GM12872 (cell line): ENCODE measurements at regions not wholly inside any gene's neighbourhood (a gene's known extent, or its start where the extent isn't known, plus 50 kb on each side); places are given as distances from the start of the nearest gene placed in this dataset.

Source experiments
- TF ChIP-seq, protein P1 (sequence below): IDR thresholded peaks from 3 replicates; pipeline ENCODE4 v1.5.1; 2011; ENCODE audit warnings: low read depth, mild to moderate bottlenecking, low read length, moderate library complexity; ENCODE audit not compliant: insufficient read depth

DNA sequence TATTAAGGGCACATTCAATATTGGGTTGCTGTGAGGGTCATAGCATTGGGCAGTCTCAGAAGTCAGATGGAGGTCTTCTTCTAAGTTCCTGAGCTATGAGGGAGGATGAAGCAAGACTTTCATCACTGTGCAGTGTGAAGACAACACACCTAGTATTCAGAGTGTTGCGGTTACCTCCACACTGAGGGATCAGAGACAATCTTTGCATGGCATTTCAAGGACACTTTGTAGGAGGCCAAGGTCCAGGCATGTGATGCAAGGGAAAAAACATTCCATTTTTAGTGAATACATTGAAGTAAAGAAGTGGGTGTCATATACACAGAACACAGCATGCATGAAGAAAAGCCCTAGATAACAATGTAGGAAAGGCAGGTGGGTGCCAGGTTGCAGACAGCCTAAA is 481.2 kb upstream of the DIPK2B start:
- TF ChIP-seq, protein P1, sequence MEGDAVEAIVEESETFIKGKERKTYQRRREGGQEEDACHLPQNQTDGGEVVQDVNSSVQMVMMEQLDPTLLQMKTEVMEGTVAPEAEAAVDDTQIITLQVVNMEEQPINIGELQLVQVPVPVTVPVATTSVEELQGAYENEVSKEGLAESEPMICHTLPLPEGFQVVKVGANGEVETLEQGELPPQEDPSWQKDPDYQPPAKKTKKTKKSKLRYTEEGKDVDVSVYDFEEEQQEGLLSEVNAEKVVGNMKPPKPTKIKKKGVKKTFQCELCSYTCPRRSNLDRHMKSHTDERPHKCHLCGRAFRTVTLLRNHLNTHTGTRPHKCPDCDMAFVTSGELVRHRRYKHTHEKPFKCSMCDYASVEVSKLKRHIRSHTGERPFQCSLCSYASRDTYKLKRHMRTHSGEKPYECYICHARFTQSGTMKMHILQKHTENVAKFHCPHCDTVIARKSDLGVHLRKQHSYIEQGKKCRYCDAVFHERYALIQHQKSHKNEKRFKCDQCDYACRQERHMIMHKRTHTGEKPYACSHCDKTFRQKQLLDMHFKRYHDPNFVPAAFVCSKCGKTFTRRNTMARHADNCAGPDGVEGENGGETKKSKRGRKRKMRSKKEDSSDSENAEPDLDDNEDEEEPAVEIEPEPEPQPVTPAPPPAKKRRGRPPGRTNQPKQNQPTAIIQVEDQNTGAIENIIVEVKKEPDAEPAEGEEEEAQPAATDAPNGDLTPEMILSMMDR, result no peak

GRCh38 chrX:45669715-45670340 is 469.2 kb upstream of the DIPK2B start:
- TF ChIP-seq, protein P1, result no peak

DNA sequence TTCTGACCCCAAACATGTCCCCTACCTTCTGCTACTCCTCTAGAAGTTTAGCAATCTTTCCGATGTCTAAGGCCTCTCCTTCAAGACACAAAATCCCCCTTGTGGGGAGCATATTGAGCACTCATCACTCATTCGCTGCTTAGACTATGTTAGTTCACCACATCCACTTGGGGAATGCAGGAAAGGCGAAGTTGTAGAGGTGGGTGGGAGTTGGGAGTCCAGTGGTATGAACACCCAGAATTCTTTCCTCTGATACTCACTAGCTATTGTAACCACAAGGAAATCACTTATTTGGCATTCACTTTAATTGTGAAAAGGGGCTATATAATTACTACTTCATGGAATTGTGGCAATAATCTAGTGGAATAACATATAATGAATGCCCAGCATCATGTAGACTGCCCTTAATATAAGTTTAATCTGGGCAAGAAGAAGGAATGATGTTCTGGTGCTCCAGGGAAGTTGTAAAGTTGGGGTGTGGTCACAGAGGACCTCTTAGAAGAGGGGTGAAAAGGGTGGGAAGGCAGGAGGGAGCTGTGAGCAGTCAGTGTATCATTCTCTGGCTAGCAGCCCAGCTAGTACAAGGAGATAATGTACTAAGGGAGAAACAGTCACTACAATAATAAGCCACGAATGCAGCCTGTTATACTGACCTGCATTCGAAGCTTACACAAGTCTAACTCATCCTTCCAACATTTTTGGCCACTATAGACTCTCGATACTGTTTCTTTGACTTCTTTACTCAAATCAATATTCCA is 468.2 kb upstream of the DIPK2B start:
- TF ChIP-seq, protein P1, result no peak

DNA sequence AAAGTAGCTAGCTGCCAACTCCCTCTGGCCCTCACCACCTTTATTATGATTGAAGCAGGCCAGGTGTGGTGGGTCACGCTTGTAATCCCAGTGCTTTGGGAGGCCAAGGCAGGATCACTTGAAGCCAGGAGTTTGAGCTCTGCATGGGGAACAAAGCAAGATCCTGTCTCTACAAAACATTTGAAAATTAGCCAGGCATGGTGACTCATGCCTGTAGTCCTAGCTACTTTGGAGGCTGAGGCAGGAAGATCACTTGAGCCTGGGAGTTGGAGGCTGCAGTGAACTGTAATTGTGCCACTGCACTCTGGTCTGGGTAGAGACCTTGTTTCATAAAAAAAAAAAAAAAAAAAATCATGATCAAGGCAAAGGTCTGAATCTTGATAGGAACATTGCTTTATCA is 467.0 kb upstream of the DIPK2B start:
- TF ChIP-seq, protein P1, result no peak

DNA sequence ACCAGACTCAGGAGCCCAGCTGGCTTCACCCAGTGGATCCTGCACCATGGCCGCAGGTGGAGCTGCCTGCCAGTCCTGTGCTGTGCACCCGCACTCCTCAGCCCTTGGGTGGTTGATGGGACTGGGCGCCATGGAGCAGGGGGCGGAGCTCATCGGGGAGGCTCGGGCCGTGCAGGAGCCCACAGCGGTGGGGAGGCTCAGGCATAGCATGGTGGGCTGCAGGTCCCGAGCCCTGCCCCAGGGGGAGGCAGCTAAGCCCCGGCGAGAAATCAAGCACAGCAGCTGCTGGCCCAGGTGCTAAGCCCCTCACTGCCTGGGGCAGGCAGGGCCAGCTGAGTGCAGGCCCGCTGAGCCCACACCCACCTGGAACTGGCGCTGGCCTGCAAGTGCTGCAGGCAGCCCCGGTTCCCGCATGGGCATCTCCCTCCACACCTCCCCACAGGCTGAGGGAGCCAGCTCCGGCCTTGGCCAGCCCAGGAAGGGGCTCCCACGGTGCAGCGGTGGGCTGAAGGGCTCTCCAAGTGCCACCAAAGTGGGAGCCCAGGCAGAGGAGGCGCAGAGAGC is 464.1 kb upstream of the DIPK2B start:
- TF ChIP-seq, protein P1, result no peak

DNA sequence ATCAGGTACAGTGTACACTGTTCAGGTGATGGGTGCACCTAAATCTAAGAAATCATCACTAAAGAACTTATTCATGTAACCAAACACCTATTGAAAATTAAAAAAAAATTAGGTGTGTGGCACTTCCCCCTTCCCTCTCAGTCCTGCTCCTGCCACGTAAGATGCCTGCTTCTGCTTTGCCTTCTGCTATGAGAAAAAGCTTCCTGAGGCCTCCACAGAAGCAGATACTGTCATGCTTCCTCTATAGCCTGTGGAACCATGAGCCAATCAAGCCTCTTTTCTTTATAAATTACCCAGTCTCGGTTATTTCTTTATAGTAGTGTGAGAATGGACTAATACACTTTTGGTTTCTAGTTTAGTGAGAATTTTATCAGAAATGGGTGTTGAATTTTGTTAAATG is 459.8 kb upstream of the DIPK2B start:
- TF ChIP-seq, protein P1, result no peak

DNA sequence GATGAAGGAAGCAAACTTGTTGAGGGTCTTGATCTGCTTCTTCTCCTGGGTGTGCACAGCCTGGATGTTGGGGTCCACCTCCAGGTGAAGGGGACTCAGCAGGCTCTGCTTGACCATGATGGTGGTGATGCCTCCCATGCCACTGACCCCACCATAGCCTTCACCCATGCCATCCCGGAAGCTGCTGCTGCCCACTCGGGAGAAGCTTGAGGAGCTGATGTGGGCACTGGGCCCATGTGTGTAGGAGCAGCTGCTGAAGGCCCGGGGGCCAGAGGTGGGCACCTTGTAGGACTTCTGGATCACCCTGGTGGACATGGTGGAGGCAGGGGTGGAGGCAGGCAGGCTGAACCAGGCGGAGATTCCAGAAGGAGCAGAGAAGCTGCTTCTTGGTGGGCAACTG is 432.7 kb upstream of the DIPK2B start:
- TF ChIP-seq, protein P1, result no peak
